ENCODE measurements at regions not wholly inside any gene's neighbourhood (a gene's known extent, or its start where the extent isn't known, plus 50 kb on each side); places are given as distances from the start of the nearest gene placed in this dataset.
"Not testable (repeated sequence)": the region's sequence is repeated elsewhere in the genome, so short reads cannot be mapped to it uniquely, and the experiment has no call there.

- TF ChIP-seq FOXA1 (IDR thresholded peaks at IDR 0.05); CTBP1 (IDR thresholded peaks at IDR 0.05; ENCODE audit: borderline replicate concordance); SP1 (IDR thresholded peaks at IDR 0.05); FOXM1 (IDR thresholded peaks at IDR 0.05; ENCODE audit: borderline replicate concordance); NFRKB (IDR thresholded peaks at IDR 0.05); TARDBP (IDR thresholded peaks at IDR 0.05); ELF4 (IDR thresholded peaks at IDR 0.05); FOXK2 (IDR thresholded peaks at IDR 0.05): not testable (repeated sequence)
Observed at GRCh38 chr1:143854069-143854468, 117.7 kb downstream of the FAM72C start.
